WTC11 (cell line): ENCODE measurements at regions not wholly inside any gene's neighbourhood (a gene's known extent, or its start where the extent isn't known, plus 50 kb on each side); places are given as distances from the start of the nearest gene placed in this dataset.

Source experiments
- ATAC-seq: fragments of 200-7000 bp; cut with Tn5 transposase; 2 replicates; pipeline ENCODE4 v1.10.0; 2021; ENCODE audit warnings: mild to moderate bottlenecking, moderate library complexity
- CTCF ChIA-PET: fragments of 300-600 bp; sonication (Branson Sonifier 250); formaldehyde crosslinking; loops from one replicate; lab custom pipeline; 2021; ENCODE audit warnings: antibody characterized with exemption; lab: Charles Lee
- POLR2A ChIA-PET: fragments of 350-600 bp; sonication (Branson Sonifier 250); formaldehyde crosslinking; loops from one replicate; lab custom pipeline; 2021; ENCODE audit warnings: antibody characterized with exemption; lab: Charles Lee
- DNase-seq: peaks from one replicate; pipeline ENCODE4 v3.0.0; 2021; ENCODE audit warnings: low spot score
- H3K27ac Mint-ChIP-seq: 2 replicates; pipeline ENCODE4 v1.8.0; 2021; ENCODE audit warnings: mixed read lengths
- H3K27me3 Mint-ChIP-seq: 2 replicates; pipeline ENCODE4 v1.8.0; 2021; ENCODE audit warnings: low read depth, mild to moderate bottlenecking, moderate library complexity, mixed read lengths
- H3K36me3 Mint-ChIP-seq: 2 replicates; pipeline ENCODE4 v1.8.0; 2021; ENCODE audit warnings: mixed read lengths
- H3K4me1 Mint-ChIP-seq: 2 replicates; pipeline ENCODE4 v1.8.0; 2022; ENCODE audit warnings: mixed read lengths
- H3K4me3 Mint-ChIP-seq: 2 replicates; pipeline ENCODE4 v1.8.0; 2021; ENCODE audit warnings: mild to moderate bottlenecking, moderate library complexity, mixed read lengths
- H3K9me3 Mint-ChIP-seq: 2 replicates; pipeline ENCODE4 v1.8.0; 2021; ENCODE audit warnings: mixed read lengths
- ATF3 ChIP-seq: sonication (generic); formaldehyde crosslinking; conservative IDR thresholded peaks from 2 replicates; pipeline ENCODE4 v1.8.1; 2022; ENCODE audit warnings: mild to moderate bottlenecking, missing genetic modification reagents
- CBFB ChIP-seq: sonication (generic); formaldehyde crosslinking; IDR thresholded peaks from 2 replicates; pipeline ENCODE4 v1.8.1; 2022; ENCODE audit warnings: mild to moderate bottlenecking, low read depth, missing genetic modification reagents
- CREB1 ChIP-seq: sonication (generic); formaldehyde crosslinking; IDR thresholded peaks from 2 replicates; pipeline ENCODE4 v1.8.0; 2023; ENCODE audit warnings: mild to moderate bottlenecking, missing genetic modification reagents
- CREM ChIP-seq: sonication (generic); formaldehyde crosslinking; IDR thresholded peaks from 2 replicates; pipeline ENCODE4 v1.8.1; 2022; ENCODE audit warnings: mild to moderate bottlenecking, missing genetic modification reagents, moderate library complexity
- KAT7 ChIP-seq: sonication (generic); formaldehyde crosslinking; IDR thresholded peaks from 2 replicates; pipeline ENCODE4 v1.8.1; 2023; ENCODE audit warnings: missing genetic modification reagents, mild to moderate bottlenecking, borderline replicate concordance
- MYBL2 ChIP-seq: sonication (generic); formaldehyde crosslinking; IDR thresholded peaks from 2 replicates; pipeline ENCODE4 v1.8.1; 2023; ENCODE audit warnings: mild to moderate bottlenecking, moderate library complexity, missing genetic modification reagents
- NR2C2 ChIP-seq: sonication (generic); formaldehyde crosslinking; IDR thresholded peaks from 2 replicates; pipeline ENCODE4 v1.8.0; 2022; ENCODE audit warnings: mild to moderate bottlenecking, missing genetic modification reagents
- PRDM15 ChIP-seq: sonication (generic); formaldehyde crosslinking; IDR thresholded peaks from 2 replicates; pipeline ENCODE4 v1.8.0; 2022; ENCODE audit warnings: missing genetic modification reagents
- PRRX2 ChIP-seq: fragments of 250-450 bp; sonication (Bioruptor Pico); IDR thresholded peaks from 2 replicates; pipeline ENCODE4 v1.8.0; 2021; ENCODE audit warnings: mild to moderate bottlenecking
- RELA ChIP-seq: sonication (generic); formaldehyde crosslinking; IDR thresholded peaks from 2 replicates; pipeline ENCODE4 v1.8.1; 2022; ENCODE audit warnings: missing genetic modification reagents, mild to moderate bottlenecking, borderline replicate concordance
- RORB ChIP-seq: fragments of 250-450 bp; sonication (Bioruptor Pico); IDR thresholded peaks from 2 replicates; pipeline ENCODE4 v1.9.0; 2021; ENCODE audit warnings: mild to moderate bottlenecking
- TCF7 ChIP-seq: sonication (generic); formaldehyde crosslinking; IDR thresholded peaks from 2 replicates; pipeline ENCODE4 v1.8.0; 2022; ENCODE audit warnings: mild to moderate bottlenecking, low read depth, missing genetic modification reagents, moderate library complexity
- TP53 ChIP-seq: sonication (generic); formaldehyde crosslinking; IDR thresholded peaks from 2 replicates; pipeline ENCODE4 v1.8.1; 2023; ENCODE audit warnings: mild to moderate bottlenecking, missing genetic modification reagents
- ZNF138 ChIP-seq: sonication (generic); formaldehyde crosslinking; conservative IDR thresholded peaks from 2 replicates; pipeline ENCODE4 v1.8.1; 2022; ENCODE audit warnings: mild to moderate bottlenecking, moderate library complexity, missing genetic modification reagents
- ZNF219 ChIP-seq: sonication (generic); formaldehyde crosslinking; IDR thresholded peaks from 2 replicates; pipeline ENCODE4 v1.8.0; 2023; ENCODE audit warnings: missing genetic modification reagents, mild to moderate bottlenecking, borderline replicate concordance
- ZNF263 ChIP-seq: sonication (generic); formaldehyde crosslinking; IDR thresholded peaks from 2 replicates; pipeline ENCODE4 v1.8.1; 2022; ENCODE audit warnings: low read depth, mild to moderate bottlenecking, moderate library complexity, missing genetic modification reagents
- ZNF281 ChIP-seq: sonication (generic); formaldehyde crosslinking; IDR thresholded peaks from 2 replicates; pipeline ENCODE4 v1.8.0; 2023; ENCODE audit warnings: mild to moderate bottlenecking, missing genetic modification reagents
- ZSCAN18 ChIP-seq: fragments of 250-450 bp; sonication (Bioruptor Pico); IDR thresholded peaks from 2 replicates; pipeline ENCODE4 v2.1.2; 2022; ENCODE audit warnings: mild to moderate bottlenecking, moderate library complexity

- H3K27me3 Mint-ChIP-seq = no peaks in the 10 kb centered on the region
- peaks cover 14% of the 10 kb centered on the region for H3K9me3 Mint-ChIP-seq
- ChIA-PET POLR2A (interaction anchor here (0.6 to 0.7 kb wide), 2 partner anchors 129 to 576 kb away, joined by 3 read pairs; no protein-coding TSS in a partner anchor), CTCF (interaction anchor here (1.2 kb wide), 1 partner anchor 31 kb away, joined by 3 read pairs; no protein-coding TSS in a partner anchor)
- ATAC-seq (no peak), DNase-seq (no peak)
- no peak overlapping the region for H3K27ac Mint-ChIP-seq
- TF ChIP-seq RELA = no peak
- no peak for TF ChIP-seq CBFB (CRISPR knock-in tag)
- peaks cover 8% of the 10 kb centered on the region for H3K36me3 Mint-ChIP-seq
- H3K4me1 Mint-ChIP-seq = no peaks in the 10 kb centered on the region
- no peak overlapping the region for H3K4me3 Mint-ChIP-seq
These were observed 139.1 kb upstream of the GMDS start for GRCh38 chr6:2384528-2384927.

- Mint-ChIP-seq H3K27ac (no peak overlapping the region), H3K4me3 (no peak overlapping the region)
- CTCF ChIA-PET = no interaction called here
These were observed 136.7 kb upstream of the GMDS start for GRCh38 chr6:2381872-2382661.

GRCh38 chr6:2378891-2379652, 133.7 kb upstream of the GMDS start:
- Mint-ChIP-seq H3K36me3 (no peaks in the 10 kb centered on the region), H3K27me3 (no peaks in the 10 kb centered on the region), H3K9me3 (no peaks in the 10 kb centered on the region), H3K4me3 (no peak overlapping the region), H3K4me1 (no peaks in the 10 kb centered on the region), H3K27ac (no peak overlapping the region)
- POLR2A ChIA-PET = no interaction called here
- no peak for DNase-seq
- CTCF ChIA-PET = no interaction called here
- ATAC-seq = no peak
- TF ChIP-seq ATF3 (CRISPR knock-in tag) (no peak), ZNF219 (CRISPR knock-in tag) (no peak), ZNF263 (CRISPR knock-in tag) (no peak), CBFB (CRISPR knock-in tag) (no peak), PRRX2 (CRISPR knock-in tag) (no peak), CREM (CRISPR knock-in tag) (no peak), CREB1 (CRISPR knock-in tag) (no peak), TP53 (CRISPR knock-in tag) (no peak), ZNF138 (no peak), MYBL2 (CRISPR knock-in tag) (no peak), TCF7 (no peak), NR2C2 (CRISPR knock-in tag) (no peak), ZSCAN18 (no peak), KAT7 (CRISPR knock-in tag) (no peak), ZNF281 (CRISPR knock-in tag) (no peak)

More at GRCh38 chr6:2381872-2382661, 136.7 kb upstream of the GMDS start:
- peaks cover 7% of the 10 kb centered on the region for H3K9me3 Mint-ChIP-seq
- DNase-seq (no peak), ATAC-seq (no peak; the same call in 1 of the 2 replicates)
- POLR2A ChIA-PET = interaction anchor here (0.7 kb wide), 1 partner anchor 13 kb away, joined by 3 read pairs; no protein-coding TSS in a partner anchor
- no peaks in the 10 kb centered on the region for H3K27me3 Mint-ChIP-seq
- H3K36me3 Mint-ChIP-seq = peaks cover 3% of the 10 kb centered on the region; the same call in 1 of the 2 replicates
- TF ChIP-seq RORB (CRISPR knock-in tag) (no peak), PRDM15 (CRISPR knock-in tag) (peak; percentile 69)
- no peaks in the 10 kb centered on the region for H3K4me1 Mint-ChIP-seq
